Fibroblast of skin of right quadriceps (primary cell): ENCODE measurements at regions not wholly inside any gene's neighbourhood (a gene's known extent, or its start where the extent isn't known, plus 50 kb on each side); places are given as distances from the start of the nearest gene placed in this dataset.
"Not testable (repeated sequence)": the region's sequence is repeated elsewhere in the genome, so short reads cannot be mapped to it uniquely, and the experiment has no call there.

Experiments used
- DNase-seq: peaks from one replicate; pipeline ENCODE4 v3.0.0-alpha.2; 2013

DNA sequence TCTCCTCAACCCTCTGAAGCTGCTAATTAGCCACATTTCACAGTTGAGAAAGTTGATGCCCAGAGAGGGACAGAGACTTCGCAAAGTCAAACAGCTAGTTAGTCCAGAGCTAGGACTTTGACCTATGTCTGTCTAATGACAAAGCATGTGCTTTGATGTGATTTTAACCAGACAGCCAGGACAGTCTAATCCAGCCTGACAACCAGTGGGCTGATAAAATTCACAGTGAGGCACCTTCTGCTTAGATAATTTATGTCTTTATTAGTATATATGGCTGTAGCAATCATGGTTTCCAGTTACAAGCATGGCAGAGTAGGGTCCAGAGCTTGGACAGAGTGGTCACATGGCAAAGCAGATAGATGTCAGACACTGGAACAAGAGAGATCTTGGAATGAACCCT is 133.6 kb upstream of the C1QTNF7 start:
- DNase-seq, result no peak

- no peak for DNase-seq
Observed at GRCh38 chr4:15294832-15295231, 133.0 kb upstream of the C1QTNF7 start.

DNA sequence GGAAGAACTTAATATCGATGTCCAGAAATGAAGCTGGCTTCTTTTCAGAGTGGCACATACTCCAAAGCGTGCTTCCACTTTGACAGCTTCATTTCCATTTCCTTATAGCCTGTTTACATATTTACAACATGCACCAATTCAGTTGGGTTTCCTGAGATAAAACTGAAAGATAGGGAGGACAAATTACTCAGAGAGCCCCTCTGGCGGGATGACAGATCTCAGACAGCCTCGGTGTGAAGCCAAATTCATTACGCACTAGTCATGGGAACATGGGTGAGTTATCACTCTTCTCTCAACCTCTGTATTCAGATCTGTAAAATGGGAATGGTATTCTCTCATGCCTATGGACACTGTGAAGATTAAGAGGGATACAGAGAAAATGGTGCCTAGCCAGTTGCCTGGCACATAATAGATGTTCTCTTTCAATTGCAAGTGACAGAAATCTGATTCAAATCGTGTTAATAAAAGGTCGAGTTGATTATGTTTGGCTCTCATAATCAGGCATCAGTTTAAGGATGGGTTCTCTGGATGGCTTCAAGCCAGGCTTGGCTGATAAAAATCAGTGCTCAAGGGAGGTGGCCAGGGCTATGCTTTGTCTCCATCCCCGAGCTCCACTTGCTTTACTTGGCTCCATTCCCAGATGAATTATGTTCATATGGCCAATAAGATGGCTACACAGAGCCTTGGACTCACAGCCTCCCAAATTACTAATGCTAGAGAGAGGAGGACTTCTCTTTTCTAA is 132.2 kb upstream of the C1QTNF7 start:
- peak; percentile 23 for DNase-seq

DNA sequence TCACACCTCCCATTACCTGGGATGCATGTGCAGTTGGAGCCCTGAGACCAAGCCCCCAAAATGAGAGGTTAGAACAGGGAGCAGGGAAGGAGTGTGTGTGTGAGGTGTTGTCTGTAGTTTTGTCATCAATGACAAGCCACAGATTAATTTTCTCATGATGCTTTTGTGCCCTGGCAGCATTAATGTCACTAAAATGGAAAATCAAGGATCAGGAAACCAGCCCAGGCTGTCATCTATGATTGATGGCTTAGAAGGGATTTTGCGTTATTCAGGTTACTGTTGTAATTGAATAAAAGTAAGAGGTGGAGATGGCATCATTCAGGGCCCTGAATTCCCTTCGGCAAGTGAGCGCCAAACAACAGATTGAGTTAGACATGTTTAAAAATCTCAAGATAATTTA is 130.5 kb upstream of the C1QTNF7 start:
- no peak for DNase-seq

- DNase-seq, result no peak
Observed at GRCh38 chr4:15299627-15300026, 128.2 kb upstream of the C1QTNF7 start.

GRCh38 chr4:15303052-15303641 is 124.7 kb upstream of the C1QTNF7 start:
- DNase-seq, result peak; percentile 97

DNA sequence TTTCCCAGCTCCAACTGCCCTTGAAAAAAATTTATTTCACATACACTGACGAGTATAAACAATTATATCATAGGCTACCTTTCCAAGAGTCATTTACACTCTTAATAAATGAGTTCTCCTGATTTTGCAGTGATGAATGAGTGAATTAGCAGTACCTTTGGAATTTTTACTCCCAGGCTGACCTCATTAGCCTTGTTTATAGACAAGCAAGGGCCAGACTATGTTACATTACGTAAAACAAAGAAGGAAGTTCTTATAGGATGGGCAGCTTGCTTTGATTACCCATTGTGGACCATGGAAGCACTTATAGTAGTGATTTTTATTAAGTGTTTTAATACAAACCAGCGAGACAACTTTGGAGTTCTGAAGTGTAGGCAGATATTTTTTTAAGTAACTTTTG is 112.9 kb upstream of the C1QTNF7 start:
- DNase-seq, result peak; percentile 41

DNA sequence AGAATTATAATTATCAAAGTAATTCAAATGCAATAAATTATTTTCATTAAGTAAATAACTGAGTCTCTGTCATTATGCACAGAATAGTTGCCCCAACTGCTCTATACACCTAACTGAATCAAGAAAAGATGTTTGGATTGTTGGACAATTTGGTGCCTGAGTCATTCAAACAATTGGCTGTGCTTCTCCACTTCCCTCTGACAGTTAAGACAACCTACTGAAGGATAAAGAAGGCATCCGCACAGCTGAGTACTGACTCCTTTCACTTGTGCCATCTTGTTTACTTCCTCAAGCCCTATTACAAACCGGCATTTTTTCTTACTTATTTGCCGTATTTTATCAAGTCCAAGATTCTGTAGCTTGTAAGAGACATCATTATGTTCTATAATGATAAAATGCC is 110.6 kb upstream of the C1QTNF7 start:
- DNase-seq, result peak; percentile 15

- peak; percentile 69 for DNase-seq
Observed at GRCh38 chr4:15318621-15319348, 109.0 kb upstream of the C1QTNF7 start.

DNA sequence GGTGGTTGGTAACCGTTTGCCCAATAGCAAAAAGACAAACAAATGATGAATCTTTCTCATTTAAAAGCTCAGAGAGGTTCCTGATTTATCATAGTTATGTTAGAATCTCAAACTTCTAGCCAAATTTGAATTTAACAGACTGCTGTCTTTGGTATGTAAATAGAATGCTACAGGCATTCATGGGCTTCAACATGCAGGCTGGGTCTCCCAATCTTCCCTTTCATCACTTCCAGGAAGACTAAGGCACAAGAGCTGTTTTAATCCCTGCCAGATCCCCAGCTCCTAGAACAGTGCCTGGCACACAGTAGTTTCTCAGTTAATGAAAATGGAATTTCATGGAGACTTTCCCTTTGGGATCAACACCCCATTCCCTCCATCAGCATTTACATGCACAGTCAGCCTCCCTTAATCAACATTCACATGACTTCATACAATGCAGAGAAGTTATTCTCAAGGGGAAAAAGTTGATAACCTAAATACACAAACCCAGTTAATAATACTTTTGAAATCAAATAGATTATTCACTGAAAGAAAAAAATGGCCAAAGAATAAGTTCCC is 107.6 kb upstream of the C1QTNF7 start:
- peak; percentile 52 for DNase-seq

GRCh38 chr4:15322006-15322405 is 105.8 kb upstream of the C1QTNF7 start:
- DNase-seq, result peak; percentile 38

DNA sequence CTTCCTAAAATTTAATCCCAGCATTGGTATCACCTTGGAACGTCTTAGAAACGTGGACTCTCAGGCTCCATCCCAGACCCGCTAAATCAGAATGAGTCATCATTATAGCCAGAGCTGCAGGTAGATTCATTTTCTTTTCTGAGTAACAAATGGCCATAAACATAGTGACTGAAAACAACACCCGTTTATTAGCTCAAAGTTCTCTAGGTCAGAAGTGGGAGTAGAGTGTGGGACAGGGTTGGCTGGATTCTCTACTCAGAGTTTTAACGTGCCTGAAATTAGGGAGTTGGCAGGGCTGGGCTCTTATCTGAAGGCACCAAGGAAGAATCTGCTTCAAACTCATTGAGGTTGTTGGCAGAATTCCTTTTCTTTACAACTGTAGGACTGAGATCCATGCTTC is 101.8 kb upstream of the C1QTNF7 start:
- no peak for DNase-seq

DNA sequence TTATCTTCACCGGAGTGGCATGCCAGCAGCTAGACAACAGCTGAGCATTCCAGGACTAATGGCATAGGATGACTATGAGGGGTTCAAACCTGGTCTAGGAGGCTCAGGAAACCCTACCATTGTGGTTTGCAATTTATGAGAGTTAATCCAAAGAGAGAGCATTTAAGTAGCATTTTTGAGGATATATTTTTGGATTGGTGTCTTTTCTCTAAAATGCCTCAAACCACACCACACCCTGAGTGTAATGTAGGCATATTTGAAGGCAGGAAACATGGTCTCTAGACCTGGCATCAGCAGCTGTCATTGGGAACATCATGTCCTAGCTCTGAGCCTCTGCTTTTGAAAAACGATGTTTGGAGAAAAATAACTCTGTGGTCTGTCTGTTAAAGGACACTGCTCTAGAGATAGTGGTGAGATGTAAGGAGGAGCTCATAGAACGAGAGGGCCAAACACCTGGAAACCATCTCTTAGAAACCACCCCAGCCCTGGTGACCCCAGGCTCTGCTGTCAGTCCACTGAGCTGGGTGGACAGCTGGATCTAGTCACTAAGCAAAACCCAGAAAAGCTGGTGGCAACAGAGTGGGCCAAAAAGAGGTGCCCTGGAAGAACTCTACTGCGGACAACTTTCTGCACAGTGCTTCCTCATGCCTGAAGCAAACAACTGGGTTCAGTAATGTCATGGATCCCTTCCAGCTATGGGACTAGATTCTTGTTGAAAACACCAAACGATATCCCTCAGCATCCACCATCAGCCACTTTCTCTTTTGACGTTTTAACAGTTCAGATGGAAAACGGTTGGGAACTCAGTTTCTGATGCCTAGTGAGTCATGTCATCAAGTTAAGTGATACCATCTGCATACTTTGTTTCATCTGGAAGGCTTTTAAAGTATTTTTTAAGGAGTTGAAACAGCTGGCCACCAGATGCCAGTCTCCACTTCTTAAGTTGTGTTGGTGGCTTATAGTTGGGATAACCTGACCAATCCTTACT is 100.2 kb upstream of the C1QTNF7 start:
- DNase-seq, result peak; percentile 93

GRCh38 chr4:15331930-15332329 is 95.9 kb upstream of the C1QTNF7 start:
- DNase-seq, result no peak

DNA sequence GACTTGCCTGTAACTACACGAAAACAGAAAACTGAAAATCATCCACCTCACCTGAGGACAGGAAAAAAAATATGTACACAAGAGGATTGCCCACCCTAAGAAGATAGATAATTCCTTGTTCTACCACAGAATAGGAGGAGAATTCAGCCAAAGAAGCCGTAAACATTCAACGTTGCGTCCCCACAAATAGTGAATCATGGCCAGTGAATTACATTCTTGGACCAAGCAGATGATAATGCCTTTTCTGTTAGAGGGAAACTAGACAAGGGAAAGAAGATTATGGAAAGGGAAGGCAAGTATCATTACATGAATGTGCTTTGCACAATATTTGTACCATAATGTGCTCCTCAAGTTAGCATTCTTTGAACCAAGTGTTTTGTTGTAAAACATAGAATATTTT is 95.5 kb upstream of the C1QTNF7 start:
- DNase-seq, result no peak

GRCh38 chr4:15333692-15334633 is 93.9 kb upstream of the C1QTNF7 start:
- peak; percentile 90 for DNase-seq

DNA sequence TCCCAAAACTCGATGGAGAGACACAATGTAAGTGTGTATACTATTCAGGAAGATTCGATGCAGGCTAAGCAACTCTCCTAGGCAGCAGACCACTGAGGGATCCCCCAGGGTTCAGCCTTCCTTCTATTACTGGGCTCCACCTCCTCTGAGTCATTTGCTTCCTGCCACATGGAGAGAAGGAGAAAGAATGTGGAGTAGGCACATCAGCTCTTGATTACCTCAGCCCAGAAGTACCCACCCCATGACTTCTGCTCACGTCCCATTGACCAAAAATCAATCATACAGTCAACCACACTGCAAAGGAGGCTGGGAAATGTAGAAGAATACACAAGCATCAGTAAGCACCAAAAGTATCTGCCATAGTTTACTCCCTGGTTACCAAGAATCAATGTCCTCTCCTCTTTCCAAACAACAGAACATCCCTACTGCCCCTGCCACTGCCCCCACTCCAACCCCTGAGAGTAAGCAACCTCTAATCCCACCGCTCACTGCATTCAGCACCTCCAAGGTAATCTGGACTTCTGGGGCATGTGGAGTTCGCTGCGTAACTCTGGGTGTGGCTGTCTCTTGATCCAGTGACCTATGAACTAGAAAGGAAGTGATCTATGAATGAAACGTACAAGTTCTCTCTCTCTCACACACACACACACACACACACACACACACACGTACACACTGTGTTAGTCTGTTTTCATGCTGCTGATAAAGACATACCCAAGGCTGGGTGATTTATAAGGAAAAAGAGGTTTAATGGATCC is 91.2 kb upstream of the C1QTNF7 start:
- peak; percentile 91 for DNase-seq

- not testable (repeated sequence) for DNase-seq
Observed at GRCh38 chr4:15337168-15337657, 90.6 kb upstream of the C1QTNF7 start.

- peak; percentile 54 for DNase-seq
Observed at GRCh38 chr4:15339737-15340136, 88.1 kb upstream of the C1QTNF7 start.

- no peak for DNase-seq
Observed at GRCh38 chr4:15340332-15340731, 87.5 kb upstream of the C1QTNF7 start.
